ENCODE measurements at regions not wholly inside any gene's neighbourhood (a gene's known extent, or its start where the extent isn't known, plus 50 kb on each side); places are given as distances from the start of the nearest gene placed in this dataset.
"Not testable (repeated sequence)": the region's sequence is repeated elsewhere in the genome, so short reads cannot be mapped to it uniquely, and the experiment has no call there.

- no peak for FAIRE-seq
These were observed 78.9 kb upstream of the PPP2R3B start for GRCh38 chrX:465418-466215.

DNA sequence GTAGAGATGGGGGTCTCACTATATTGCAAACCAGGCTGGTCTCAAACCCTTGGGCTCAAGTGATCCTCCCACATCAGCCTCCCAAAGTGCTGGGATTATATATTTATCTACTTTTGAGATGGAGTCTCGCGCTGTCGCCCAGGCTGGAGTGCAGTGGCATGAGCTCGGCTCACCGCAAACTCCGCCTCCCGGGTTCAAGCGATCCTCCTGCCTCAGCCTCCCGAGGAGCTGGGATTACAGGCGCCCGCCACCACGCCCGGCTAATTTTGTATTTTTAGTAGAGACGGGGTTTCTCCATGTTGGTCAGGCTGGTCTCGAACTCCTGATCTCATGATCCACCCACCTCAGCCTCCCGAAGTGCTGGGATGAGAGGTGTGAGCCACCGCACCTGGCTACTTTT lies 80.1 kb upstream of the PPP2R3B start:
- not testable (repeated sequence) for FAIRE-seq

DNA sequence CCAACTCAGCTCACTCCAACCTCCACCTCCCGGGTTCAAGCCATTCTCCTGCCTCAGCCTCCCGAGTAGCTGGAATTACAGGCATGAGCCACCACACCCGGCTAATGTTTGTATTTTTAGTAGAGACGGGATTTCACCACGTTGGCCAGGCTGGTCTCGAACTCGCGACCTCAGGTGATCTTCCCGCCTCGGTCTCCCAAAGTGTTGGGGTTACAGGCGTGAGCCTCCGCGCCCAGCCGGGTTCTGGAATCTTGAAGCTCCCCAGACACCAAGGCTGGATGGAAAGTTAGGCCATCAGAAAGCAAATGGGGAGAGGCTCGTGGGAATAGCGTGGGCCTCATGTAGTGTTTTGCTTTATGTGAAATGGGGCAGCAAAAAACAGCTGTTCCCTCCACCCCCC lies 81.0 kb upstream of the PPP2R3B start:
- not testable (repeated sequence) for FAIRE-seq

- no peak for FAIRE-seq
These were observed 82.3 kb upstream of the PPP2R3B start for GRCh38 chrX:468979-469378.

- FAIRE-seq: no peak
These were observed 84.0 kb upstream of the PPP2R3B start for GRCh38 chrX:470686-471085.

DNA sequence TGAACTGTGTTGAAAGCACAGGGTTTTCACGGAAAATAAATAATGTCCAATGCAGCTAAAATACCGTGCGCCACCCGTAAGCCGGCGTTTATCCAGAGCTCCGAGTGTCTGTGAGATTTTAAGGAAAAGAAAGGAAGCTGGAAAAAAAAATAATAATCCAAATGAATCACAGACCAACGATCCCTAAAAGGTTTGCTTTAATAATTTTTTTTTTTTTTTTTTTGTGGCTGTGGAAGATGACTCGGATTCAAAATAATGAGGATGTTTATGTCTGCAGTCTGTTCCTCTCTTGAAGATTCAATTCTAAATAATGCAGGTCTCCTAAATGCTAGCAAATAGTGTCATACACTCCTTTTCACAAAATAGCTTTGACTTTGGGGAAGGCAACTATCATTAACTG lies 84.6 kb upstream of the PPP2R3B start:
- FAIRE-seq: no peak

GRCh38 chrX:472275-472674 lies 85.6 kb upstream of the PPP2R3B start:
- not testable (repeated sequence) for FAIRE-seq

GRCh38 chrX:475926-476723 lies 89.4 kb upstream of the PPP2R3B start:
- no peak for FAIRE-seq

DNA sequence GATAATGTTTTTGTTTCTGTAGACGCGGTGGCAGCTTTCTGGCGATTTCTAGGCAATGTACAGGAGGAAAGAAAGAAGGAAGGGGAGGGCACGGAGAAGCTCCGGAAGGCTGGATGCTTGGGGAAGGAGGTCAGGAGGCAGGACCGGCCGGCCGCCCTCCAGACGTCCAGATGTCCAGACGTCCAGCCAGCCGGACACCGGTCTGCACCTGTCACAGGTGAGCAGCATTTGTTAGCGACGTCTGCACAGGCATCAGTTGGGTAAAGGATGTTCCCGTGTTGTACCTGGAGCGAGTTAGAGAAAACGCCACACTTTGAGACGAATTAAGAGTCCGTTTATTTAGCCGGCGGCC lies 90.0 kb upstream of the PPP2R3B start:
- FAIRE-seq: no peak

DNA sequence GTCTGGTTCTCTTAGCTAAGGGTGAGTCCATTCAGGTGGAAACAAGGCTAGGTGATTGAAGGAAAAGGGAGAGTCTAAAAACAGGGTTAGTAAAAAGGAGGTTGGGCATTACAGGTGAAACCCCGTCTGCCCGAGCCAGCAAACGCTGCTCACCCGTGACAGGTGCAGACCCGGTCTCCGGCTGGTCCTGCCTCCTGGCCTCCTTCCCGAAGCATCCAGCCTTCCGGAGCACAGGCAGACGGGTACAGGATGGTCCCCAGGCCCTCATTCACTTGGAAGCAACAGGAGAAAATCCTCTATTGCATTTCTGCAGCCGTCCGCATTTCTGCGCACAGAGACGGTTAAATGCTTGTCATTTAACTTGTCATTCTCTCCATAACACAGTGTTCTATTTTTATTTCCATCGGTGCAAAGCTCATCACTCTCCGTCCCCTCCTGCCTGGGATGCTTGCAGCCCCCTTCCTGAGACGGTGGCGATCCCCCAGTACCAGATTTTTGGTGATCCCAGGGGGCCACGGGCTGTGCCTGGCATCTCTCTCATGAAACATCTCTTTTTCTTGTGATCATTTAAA lies 90.8 kb upstream of the PPP2R3B start:
- FAIRE-seq: no peak

DNA sequence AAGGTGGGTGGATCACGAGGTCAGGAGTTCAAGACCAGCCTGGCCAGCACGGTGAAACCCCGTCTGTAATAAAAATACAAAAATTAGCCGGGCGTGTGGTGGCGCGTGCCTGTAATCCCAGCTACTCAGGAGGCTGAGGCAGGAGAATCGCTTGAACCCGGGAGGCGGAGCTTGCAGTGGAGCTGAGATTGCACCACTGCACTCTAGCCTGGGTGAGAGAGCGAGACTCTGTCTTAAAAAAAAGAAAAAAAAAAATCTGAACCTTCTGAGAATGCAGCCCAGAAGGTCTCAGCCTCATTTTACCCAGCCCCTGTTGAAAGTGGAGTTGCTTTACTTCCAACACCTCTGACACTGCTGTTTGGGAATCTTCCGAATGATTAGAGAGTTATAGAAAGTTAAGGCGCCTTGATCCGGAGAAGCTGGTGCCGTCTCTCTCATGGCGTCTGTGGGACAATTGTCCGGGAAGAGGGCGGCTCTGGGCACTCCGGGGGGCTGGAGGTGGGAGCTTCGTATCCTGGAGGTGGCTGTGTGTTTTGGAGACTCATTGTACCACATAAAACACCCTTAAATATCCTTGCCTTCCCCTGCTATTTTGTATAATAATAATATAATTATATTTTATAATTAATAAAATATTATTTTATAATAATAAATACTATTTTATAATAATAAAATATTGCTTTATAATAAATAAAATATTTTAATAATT lies 92.7 kb upstream of the PPP2R3B start:
- FAIRE-seq: no peak

- no peak for FAIRE-seq
These were observed 94.2 kb upstream of the PPP2R3B start for GRCh38 chrX:480861-481417.

DNA sequence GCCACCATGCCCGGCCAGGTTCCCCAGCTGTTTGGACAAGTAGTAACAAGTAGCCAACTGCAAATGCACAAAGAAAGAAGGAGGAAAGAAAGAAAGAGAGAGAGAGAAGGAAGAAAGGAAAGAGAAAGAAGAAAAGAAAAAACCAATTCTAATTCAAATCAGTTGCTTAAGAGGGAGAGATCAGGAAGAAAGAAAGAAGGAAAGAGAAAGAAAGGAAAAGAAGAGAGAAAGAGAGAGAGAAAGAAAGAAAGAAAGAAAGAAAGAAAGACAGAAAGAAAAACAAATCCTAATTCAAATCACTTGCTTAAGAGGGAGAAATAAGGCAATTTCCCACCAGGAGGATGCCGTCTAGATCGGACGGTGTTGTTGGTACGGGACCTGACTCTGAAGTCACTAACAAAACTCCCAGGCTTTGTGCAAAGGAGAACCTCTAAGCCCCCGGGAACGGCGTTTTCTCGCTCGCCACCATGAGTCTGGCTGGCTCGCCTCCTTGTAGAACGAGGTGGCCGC lies 95.5 kb upstream of the PPP2R3B start:
- no peak for FAIRE-seq

DNA sequence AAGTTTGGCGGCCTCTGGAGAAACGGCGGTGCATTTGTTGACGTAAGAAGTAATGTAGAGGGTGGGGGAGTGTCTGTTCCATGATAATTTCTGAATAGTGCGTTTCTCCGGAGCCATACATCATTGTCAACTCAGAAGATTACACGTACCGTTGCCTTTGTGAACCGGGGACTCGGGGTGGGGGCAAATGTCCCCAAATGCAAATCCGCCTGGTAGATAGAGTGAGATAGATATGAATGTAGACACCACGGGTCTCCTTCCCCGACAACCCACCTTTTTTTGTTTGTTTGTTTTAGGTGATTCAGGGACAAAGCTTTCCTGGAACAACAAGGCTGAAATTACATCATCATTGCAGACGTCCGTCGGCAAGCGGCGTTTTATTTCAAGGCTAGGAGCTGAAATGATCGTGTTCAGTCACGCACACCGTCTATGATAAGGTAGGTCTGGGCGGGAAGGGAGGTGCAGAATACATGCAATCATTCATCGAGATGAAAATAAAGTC lies 96.0 kb upstream of the PPP2R3B start:
- FAIRE-seq: no peak

- FAIRE-seq: no peak
These were observed 98.7 kb upstream of the PPP2R3B start for GRCh38 chrX:485368-485767.

- no peak for FAIRE-seq
These were observed 99.6 kb upstream of the PPP2R3B start for GRCh38 chrX:486325-486724.

DNA sequence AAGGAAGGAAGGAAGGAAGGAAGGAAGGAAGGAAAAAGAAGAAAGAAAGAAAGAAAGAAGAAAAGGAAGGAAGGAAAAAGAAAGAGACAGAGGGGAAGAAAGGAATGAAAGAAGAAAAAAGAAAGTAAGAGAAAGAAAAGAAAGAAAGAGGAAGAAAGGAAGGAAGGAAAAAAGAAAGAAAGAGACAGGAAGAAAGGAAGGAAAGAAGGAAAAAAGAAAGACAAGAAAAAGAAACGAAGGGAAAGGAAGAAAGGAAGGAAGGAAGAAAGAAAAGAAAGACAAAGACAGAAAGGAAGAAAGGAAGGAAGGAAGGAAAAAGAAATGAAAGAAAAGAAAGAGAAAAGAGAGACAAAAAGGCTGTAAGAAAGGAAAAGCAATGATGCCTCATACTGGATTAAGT lies 101.1 kb upstream of the PPP2R3B start:
- FAIRE-seq: no peak

DNA sequence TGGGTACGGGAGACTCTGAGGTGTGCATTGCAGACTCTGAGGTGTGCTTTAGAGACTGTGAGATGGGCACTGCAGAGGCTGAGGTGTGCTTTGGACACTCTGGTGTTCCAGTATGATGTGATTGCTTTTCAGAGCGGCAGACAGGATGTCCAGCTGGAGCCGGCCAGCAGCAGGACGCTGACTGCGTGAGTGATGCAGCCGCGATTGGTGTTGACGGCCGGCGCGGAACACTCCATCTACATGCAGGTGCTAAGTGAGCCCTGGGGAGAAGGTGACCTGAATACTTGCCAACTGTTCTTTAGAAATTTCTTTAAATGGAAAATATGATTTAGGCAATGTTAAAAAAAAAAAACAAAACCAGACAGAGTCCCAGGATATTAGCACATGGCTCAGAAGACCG lies 103.1 kb upstream of the PPP2R3B start:
- FAIRE-seq: no peak

DNA sequence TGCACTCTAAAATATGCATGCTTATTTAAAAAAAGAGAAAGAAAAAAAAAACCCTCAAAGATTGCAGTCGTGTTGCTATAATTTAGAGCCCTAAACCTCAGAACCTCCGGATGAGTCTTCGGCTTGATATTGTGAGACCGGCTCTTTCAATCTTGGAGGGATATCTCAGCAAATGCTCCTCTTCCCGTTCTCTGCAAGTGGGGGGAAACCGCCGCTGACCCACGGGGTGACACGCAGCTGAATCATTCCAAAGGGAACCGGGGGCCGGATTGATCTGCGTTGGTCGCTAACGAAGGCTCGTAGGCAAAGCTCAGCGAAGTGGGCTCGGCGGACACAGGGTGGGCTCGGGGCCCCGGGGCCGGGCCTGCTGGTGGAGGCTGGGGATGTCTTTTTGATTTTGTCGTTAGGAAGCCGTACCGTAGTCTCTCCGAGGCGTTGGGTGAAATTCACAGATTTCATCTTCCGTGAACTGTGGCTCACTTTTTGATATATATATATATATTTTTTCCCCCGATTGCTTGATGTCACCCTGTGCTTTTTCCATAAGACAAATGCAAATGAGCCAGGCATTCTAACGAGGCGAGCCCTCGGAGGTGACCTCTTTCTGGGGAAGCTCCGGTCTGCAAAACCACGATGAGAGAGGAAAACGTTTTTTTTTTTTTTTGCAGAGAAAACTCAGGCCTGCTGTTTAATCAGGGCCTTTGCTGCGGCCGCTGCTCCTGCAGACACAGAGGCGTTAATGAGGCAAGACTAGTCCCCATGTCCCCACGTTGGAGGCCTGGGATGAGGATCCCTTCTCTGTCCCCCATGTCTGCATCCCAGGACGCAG lies 110.7 kb upstream of the PPP2R3B start:
- no peak for FAIRE-seq

- FAIRE-seq: not testable (repeated sequence)
These were observed 112.2 kb upstream of the PPP2R3B start for GRCh38 chrX:498901-499300.

GRCh38 chrX:499870-500364 lies 113.2 kb upstream of the PPP2R3B start:
- FAIRE-seq: no peak
